ENCODE measurements at regions not wholly inside any gene's neighbourhood (a gene's known extent, or its start where the extent isn't known, plus 50 kb on each side); places are given as distances from the start of the nearest gene placed in this dataset.

DNA sequence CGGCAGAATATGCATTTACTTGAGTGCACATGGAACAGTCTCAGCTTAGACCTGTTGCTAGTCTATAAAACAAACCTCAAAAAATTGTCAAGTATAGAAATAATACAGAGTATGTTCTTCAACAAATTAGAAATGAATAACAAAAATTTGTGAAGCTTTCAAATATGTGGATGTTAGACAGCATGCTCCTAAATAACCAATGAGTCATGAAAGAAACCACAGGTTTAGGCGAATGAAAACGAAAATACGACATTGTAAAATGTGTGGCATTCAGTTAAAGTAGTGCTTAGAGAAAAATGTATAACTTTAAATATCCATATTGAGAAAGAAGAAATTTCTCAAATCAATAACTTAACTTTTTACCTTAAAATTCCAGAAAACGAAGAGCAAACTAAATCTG lies 760.0 kb upstream of the SORCS1 start:
- no peak overlapping the region for H3K27ac Mint-ChIP-seq
- H3K9me3 Mint-ChIP-seq: peaks cover 27% of the 10 kb centered on the region
- POLR2A ChIA-PET: no interaction called here
- H3K4me3 Mint-ChIP-seq: no peak overlapping the region
- no peaks in the 10 kb centered on the region; the same call in 1 of the 2 replicates for H3K27me3 Mint-ChIP-seq (ENCODE audit: low read depth)
- CTCF ChIA-PET: no interaction called here
- TF ChIP-seq MXD4 (CRISPR knock-in tag; IDR thresholded peaks at IDR 0.05; ENCODE audit: borderline replicate concordance) (no peak), HMGA2 (CRISPR knock-in tag; IDR thresholded peaks at IDR 0.05) (no peak), CBFB (CRISPR knock-in tag; IDR thresholded peaks at IDR 0.05; ENCODE audit: low read depth) (no peak), ATF3 (CRISPR knock-in tag; conservative IDR thresholded peaks at IDR 0.05) (no peak), MLX (CRISPR knock-in tag; IDR thresholded peaks at IDR 0.05) (no peak), AFF4 (CRISPR knock-in tag; IDR thresholded peaks at IDR 0.05; ENCODE audit: borderline replicate concordance) (no peak)
- TF ChIP-seq, protein P1, sequence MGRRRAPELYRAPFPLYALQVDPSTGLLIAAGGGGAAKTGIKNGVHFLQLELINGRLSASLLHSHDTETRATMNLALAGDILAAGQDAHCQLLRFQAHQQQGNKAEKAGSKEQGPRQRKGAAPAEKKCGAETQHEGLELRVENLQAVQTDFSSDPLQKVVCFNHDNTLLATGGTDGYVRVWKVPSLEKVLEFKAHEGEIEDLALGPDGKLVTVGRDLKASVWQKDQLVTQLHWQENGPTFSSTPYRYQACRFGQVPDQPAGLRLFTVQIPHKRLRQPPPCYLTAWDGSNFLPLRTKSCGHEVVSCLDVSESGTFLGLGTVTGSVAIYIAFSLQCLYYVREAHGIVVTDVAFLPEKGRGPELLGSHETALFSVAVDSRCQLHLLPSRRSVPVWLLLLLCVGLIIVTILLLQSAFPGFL (CRISPR knock-in tag; IDR thresholded peaks at IDR 0.05; ENCODE audit: borderline replicate concordance): no peak
- TF ChIP-seq, protein P2, sequence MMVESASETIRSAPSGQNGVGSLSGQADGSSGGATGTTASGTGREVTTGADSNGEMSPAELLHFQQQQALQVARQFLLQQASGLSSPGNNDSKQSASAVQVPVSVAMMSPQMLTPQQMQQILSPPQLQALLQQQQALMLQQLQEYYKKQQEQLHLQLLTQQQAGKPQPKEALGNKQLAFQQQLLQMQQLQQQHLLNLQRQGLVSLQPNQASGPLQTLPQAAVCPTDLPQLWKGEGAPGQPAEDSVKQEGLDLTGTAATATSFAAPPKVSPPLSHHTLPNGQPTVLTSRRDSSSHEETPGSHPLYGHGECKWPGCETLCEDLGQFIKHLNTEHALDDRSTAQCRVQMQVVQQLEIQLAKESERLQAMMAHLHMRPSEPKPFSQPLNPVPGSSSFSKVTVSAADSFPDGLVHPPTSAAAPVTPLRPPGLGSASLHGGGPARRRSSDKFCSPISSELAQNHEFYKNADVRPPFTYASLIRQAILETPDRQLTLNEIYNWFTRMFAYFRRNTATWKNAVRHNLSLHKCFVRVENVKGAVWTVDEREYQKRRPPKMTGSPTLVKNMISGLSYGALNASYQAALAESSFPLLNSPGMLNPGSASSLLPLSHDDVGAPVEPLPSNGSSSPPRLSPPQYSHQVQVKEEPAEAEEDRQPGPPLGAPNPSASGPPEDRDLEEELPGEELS (CRISPR knock-in tag; IDR thresholded peaks at IDR 0.05): no peak
- H3K4me1 Mint-ChIP-seq: peaks cover 18% of the 10 kb centered on the region
- DNase-seq (ENCODE audit: low spot score) (no peak), ATAC-seq (no peak)
- H3K36me3 Mint-ChIP-seq: peaks cover 10% of the 10 kb centered on the region

DNA sequence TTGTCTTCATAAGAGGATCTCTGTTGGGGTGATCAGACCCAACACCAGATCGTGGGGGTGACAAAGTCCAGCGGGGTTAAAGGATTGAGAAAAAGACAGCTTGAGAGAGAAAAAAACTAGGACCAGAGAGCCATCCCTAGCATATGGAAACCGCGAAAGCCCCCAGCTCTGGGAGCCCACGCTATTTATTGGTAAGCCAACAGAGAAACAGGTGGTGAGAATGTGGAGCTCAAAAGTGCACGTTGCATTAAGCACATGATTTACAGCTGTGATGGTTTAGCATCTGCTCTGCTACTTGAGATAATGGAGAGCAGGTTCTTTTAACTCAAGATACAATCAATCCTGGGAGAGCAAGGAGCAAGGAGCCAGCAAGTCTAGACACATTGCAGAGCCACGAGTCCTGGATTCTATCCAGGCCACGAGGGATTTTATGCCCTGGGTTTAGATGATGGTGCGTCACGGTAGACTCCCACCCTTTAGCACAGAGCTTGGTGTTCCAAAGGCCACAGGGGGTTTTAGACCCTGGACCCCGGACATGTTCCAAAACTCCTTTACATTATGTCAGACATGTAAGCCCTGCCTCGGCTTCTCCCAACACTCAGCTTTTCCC lies 755.2 kb upstream of the SORCS1 start:
- no peak for DNase-seq (ENCODE audit: low spot score)
- peaks cover 8% of the 10 kb centered on the region for H3K27me3 Mint-ChIP-seq (ENCODE audit: low read depth)
- ChIA-PET POLR2A (no interaction called here), CTCF (no interaction called here)
- peaks cover 20% of the 10 kb centered on the region for H3K9me3 Mint-ChIP-seq
- peaks cover 49% of the 10 kb centered on the region for H3K4me1 Mint-ChIP-seq
- no peak overlapping the region for H3K4me3 Mint-ChIP-seq
- no peak overlapping the region for H3K27ac Mint-ChIP-seq
- peaks cover 10% of the 10 kb centered on the region for H3K36me3 Mint-ChIP-seq
- no peak for ATAC-seq
- no peak for TF ChIP-seq ATF3 (CRISPR knock-in tag; conservative IDR thresholded peaks at IDR 0.05)
- no peak for TF ChIP-seq GRHL2 (CRISPR knock-in tag; IDR thresholded peaks at IDR 0.05; ENCODE audit: insufficient replicate concordance, severe bottlenecking)
- no peak for TF ChIP-seq ZNF317 (CRISPR knock-in tag; IDR thresholded peaks at IDR 0.05; ENCODE audit: borderline replicate concordance, low read depth)
- TF ChIP-seq ZBTB21 (CRISPR knock-in tag; IDR thresholded peaks at IDR 0.05; ENCODE audit: borderline replicate concordance): no peak
- no peak for TF ChIP-seq SMAD3 (CRISPR knock-in tag; IDR thresholded peaks at IDR 0.05; ENCODE audit: borderline replicate concordance)
- TF ChIP-seq RORB (CRISPR knock-in tag; IDR thresholded peaks at IDR 0.05): no peak
- TF ChIP-seq, protein P3, sequence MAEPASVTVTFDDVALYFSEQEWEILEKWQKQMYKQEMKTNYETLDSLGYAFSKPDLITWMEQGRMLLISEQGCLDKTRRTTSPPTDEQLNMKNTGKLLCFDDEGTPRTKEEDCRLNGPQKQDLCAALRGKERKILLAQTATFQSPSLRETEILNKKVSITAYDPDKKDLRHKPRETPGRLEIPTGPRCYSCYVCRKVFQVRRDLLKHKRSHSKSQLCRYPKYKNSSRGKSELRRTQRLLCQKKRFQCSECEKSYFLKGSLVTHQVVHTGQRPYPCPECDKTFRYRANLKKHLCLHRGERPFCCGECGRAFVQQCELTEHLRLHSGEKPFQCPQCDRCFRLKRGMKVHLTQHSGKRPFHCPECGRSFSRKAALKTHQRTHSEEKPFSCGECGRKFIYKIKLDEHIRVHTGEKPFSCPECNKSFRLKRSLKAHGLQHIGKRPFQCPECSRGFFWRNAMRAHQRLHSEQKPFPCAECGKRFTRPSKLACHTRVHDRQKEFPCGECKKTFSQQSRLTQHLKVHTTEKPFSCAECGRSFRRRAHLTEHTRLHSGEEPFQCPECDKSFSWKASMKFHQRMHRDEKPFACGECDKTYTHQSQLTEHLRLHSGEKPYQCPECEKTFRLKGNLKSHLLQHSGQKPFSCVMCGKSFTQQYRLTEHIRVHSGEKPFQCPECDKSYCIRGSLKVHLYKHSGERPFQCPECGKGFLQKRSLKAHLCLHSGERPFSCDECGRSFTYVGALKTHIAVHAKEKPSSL (CRISPR knock-in tag; conservative IDR thresholded peaks at IDR 0.05): no peak
- TF ChIP-seq FOXK1 (CRISPR knock-in tag; IDR thresholded peaks at IDR 0.05): no peak
- TF ChIP-seq ZNF416 (CRISPR knock-in tag; IDR thresholded peaks at IDR 0.05): no peak
- TF ChIP-seq ARID4B (CRISPR knock-in tag; IDR thresholded peaks at IDR 0.05; ENCODE audit: borderline replicate concordance): no peak
- no peak for TF ChIP-seq TEAD4 (CRISPR knock-in tag; IDR thresholded peaks at IDR 0.05)
- no peak for TF ChIP-seq MYBL2 (CRISPR knock-in tag; IDR thresholded peaks at IDR 0.05)

All from WTC11 (cell line).